DMS53 treated with DMSO at 0.1 percent for 48 hours (cell line): ENCODE measurements at regions not wholly inside any gene's neighbourhood (a gene's known extent, or its start where the extent isn't known, plus 50 kb on each side); places are given as distances from the start of the nearest gene placed in this dataset.

Source experiments
- DNase-seq: peaks from one replicate; lab custom pipeline; 2025; ENCODE audit not compliant: unreplicated experiment; lab: John Stamatoyannopoulos, UW

GRCh38 chr10:121292321-121292720 is 305.9 kb downstream of the FGFR2 start:
- no peak for DNase-seq

DNA sequence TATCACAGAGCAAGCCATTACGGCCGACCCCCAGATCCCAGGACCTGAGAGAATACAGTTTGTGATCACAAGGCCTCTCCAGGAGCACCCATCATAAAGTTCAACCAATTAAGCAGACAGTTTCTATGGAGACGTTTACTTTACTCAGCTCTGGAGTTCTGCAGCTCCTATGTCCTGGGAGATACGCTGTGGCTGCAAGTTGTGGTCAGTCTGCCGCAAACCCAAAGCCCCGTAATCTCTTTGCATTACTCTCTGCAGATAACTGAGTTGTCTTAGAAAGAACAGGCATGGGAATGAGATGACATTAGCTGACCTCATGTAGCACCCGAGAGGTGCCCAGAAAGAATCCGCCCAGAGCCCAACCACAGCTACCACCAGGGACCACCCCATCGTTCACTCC is 305.1 kb downstream of the FGFR2 start:
- DNase-seq = no peak

GRCh38 chr10:121294630-121295029 is 303.6 kb downstream of the FGFR2 start:
- no peak for DNase-seq

DNA sequence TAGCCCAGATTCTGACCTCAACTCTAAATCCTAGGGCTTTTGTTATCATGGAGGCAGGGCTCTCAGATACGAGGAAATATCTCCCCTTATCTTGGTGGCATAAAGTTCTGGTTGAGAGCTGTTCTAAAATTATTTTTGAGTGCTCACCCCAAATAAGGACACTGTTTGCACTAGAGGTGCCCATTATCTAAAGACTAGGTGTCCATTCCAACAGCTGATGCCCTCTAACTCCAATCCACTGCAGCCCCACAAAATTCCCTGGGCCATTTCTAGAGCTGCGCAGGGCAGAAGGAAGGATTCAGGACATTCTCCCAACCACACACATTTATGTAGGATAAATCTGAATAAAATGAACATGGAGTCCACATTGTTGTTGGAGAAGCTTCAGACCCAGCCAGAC is 301.9 kb downstream of the FGFR2 start:
- no peak for DNase-seq

GRCh38 chr10:121296881-121297585 is 301.2 kb downstream of the FGFR2 start:
- DNase-seq = no peak

- DNase-seq = no peak
These were observed 297.5 kb downstream of the FGFR2 start for GRCh38 chr10:121300723-121301122.

DNA sequence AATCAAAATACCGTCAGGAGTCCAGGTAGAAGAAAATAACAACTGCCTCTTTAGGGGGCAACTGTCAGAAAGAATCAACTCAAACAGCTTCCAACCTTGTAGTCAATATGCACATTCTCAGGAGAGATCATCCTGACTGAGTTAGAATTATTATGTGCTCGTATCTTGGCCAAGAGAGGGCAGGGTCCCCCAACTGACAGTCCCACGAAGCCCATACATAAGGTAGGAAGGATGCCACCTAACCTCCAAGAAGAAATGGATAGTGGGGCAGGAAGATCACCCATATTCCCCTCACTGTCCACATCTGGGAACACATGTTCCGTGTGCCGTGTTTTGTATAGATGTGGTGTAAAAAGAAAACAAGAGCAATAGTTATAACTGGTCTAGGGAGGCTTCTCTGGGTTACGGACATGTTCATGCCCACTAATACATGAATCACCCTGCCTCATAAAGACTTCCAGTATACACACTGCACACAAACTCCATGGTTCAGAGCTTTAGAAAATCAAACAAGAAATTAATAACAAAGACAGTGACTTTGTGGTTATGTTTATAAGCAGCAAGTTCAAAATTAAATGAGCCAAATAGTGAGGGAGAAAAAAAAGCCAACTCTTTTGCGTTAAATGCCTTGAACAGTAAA is 295.6 kb downstream of the FGFR2 start:
- no peak for DNase-seq

DNA sequence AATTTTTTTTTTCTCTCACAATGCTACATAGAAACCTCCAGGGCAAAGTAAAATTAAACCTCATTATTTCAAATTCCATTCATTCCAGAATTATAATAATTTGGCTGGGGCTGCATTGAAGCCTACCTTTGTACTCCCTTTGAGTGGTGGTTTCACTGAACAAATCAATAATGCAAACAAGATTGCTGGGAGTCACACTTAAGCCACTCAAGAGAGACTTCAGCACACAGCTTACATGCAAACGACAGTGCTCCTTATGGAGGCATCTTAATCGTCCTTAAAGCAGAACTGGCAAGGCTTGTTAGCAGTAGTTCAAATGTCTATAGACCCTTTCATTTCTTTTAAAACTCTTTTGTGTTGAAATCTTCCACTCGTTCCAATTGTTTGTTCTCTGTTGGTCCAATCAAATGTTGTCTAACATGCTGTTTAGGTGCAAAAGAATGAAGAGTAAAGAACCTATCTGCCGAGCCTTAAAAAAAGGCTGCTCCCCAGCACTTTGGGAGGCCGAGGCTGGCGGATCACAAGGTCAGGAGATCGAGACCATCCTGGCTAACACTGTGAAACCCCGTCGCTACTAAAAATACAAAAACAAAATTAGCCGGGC is 294.9 kb downstream of the FGFR2 start:
- DNase-seq = no peak

DNA sequence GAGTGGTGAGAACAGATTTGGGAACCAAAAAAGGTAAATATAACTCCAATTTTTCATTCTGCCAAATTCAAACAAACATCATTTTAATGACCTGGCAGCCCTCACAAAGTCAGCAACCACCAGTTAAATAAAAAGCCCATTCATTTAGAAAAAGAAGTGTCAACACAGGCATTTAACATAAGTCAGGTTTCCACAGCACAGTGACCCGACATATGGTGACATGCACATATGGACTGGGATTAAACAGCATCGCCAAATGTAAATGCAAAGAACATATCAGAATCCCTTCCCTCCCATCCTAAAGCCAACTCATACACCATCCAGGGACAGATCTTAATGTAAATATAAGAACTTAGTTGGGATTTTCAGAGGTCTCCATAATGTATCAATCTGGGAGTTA is 293.2 kb downstream of the FGFR2 start:
- no peak for DNase-seq

DNA sequence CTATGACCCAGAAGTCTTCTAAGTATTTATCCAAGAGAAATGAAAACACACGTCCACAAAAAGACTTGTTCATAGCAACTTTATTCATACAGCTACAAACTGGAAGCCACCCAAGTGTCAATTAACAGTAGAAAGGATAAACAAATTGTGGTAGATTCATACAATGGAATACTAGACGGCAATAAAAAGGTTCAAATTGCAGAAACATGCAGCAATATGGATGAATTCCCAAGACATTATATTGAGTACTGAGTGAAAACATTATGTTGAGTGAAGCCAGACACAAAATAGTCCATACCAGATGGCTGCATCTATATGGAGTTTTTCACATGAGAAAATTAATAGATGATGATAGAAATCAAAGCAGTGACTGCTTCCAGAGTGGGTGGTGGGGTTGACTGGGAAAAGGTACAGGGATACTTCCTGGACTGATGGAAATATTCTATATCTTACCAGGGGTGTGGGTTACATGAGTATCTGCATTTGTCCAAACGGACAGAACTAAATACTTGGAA is 292.0 kb downstream of the FGFR2 start:
- DNase-seq = no peak

GRCh38 chr10:121307411-121307980 is 290.7 kb downstream of the FGFR2 start:
- DNase-seq = no peak

DNA sequence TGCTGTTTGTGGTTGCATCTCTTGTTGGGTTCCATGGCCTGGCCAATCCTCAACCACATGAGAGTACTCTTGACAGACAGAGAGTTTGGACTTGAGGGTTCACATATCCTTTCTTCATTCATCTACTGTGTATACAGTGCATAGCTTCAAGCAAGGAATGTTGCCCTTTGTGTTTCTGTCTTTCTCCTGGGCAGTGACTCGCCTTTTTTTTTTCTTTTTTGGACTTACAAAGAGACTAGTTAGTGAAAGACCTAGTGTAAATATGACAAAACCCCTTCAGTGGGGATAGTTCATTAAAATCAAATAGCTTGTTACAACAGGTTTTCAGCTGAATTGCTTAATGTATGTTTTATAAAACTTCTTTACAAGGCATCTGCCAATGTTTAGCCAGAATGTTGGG is 290.2 kb downstream of the FGFR2 start:
- DNase-seq = no peak

- DNase-seq = no peak
These were observed 289.1 kb downstream of the FGFR2 start for GRCh38 chr10:121309164-121309563.

DNA sequence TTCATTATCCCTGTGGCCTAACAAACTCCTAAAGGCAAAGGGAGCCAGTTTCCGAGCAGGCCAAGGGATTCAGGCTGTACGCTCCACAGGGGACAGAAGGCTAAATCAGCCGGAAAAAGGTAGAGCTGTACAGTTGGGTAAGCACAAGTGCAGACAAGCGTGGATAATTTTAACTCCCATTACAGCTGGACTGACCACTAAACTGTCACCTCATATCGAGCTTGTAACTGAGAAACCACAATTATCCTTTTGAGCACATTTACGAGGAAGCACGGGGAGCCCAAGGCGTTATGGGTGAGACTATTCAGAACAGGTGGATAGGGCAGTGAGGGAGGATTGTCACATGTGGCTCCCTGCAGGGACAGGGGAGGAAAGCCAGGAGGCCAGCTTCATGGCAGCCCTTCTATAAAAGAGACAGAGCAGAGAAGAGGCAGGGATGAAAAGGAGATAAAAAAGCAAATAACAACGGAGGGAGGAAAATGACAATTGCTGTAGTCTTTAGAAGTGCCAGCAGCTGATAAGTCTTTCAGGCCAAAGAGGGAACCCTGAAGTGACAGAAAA is 288.0 kb downstream of the FGFR2 start:
- DNase-seq = no peak

DNA sequence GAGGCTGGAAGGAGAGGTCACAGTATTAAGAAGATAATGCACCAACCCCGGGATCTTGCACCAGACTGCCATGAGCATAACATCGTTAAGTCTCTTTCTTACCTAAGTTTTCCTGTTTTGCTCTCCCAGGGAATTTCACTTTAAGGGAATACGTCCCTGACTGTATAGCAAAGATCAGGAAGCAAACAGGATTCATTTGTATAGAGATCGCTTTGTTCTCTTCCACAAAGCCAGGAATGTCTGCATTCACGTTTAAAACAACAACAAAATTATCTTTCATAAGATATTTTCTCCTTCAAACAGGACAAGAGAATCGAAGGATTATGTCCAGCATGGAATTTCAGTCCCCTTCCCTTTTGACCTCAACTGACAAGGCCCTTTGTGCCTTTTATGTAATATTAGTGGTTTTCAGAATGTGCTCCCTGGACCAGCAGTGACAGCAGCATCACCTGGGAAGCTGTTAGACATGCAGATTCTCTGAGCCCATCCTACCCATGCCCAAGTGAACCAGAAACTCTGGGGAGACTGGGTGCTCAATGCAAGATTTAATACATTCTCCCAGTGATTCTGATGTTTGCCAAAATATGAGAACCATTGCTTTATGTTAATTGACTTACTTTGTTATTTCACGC is 286.3 kb downstream of the FGFR2 start:
- no peak for DNase-seq

- no peak for DNase-seq
These were observed 285.7 kb downstream of the FGFR2 start for GRCh38 chr10:121312587-121312986.

GRCh38 chr10:121313119-121313875 is 284.9 kb downstream of the FGFR2 start:
- DNase-seq = no peak

GRCh38 chr10:121316432-121316831 is 281.8 kb downstream of the FGFR2 start:
- DNase-seq = no peak

GRCh38 chr10:121317374-121317773 is 280.9 kb downstream of the FGFR2 start:
- DNase-seq = no peak

- DNase-seq = no peak
These were observed 276.2 kb downstream of the FGFR2 start for GRCh38 chr10:121322046-121322445.
